BLaER1 (cell line): ENCODE measurements at regions not wholly inside any gene's neighbourhood (a gene's known extent, or its start where the extent isn't known, plus 50 kb on each side); places are given as distances from the start of the nearest gene placed in this dataset.

Experiments
- H3K27ac ChIP-seq: shearing (Covaris generic); formaldehyde crosslinking; 2 replicates; pipeline ENCODE4 v1.8.1; 2022
- H3K27me3 ChIP-seq: shearing (Covaris generic); formaldehyde crosslinking; 2 replicates; pipeline ENCODE4 v1.8.1; 2022
- H3K36me3 ChIP-seq: shearing (Covaris generic); formaldehyde crosslinking; 2 replicates; pipeline ENCODE4 v1.8.1; 2022
- H3K4me1 ChIP-seq: shearing (Covaris generic); formaldehyde crosslinking; 2 replicates; pipeline ENCODE4 v1.8.1; 2022
- H3K4me2 ChIP-seq: shearing (Covaris generic); formaldehyde crosslinking; 2 replicates; pipeline ENCODE4 v1.8.1; 2022
- H3K4me3 ChIP-seq: shearing (Covaris generic); formaldehyde crosslinking; 2 replicates; pipeline ENCODE4 v1.8.1; 2022
- H3K9ac ChIP-seq: shearing (Covaris generic); formaldehyde crosslinking; 2 replicates; pipeline ENCODE4 v1.8.1; 2022
- H3K9me3 ChIP-seq: shearing (Covaris generic); formaldehyde crosslinking; 2 replicates; pipeline ENCODE4 v1.8.1; 2022
- H4K20me1 ChIP-seq: shearing (Covaris generic); formaldehyde crosslinking; 2 replicates; pipeline ENCODE4 v1.8.1; 2022
- Cebpa-rat ChIP-seq: shearing (Covaris generic); IDR thresholded peaks from 2 replicates; pipeline ENCODE4 v1.8.1; 2022

DNA sequence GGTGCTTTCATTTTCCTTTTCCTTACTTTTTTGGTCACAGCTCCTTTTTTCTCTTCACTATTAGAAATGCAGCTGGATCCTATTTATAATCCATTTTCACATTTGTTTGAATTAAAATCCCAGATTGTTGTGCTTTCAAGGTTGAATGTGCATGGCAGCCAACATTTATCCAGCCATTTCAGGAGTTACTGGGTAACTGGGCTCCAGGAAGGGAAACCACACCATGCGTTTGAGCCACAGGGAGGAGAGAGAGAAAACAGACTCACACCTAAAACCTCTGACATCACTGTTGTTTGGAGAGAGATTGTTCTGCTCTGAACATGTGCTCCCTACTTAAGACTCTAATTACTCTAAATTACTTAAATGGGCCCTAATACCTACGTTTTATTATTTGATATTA, 173.4 kb downstream of the BMP2 start:
- Histone ChIP-seq H3K9ac (no peak overlapping the region), H3K4me1 (no peaks in the 10 kb centered on the region), H3K27ac (no peak overlapping the region), H4K20me1 (no peaks in the 10 kb centered on the region), H3K4me3 (no peak overlapping the region), H3K4me2 (no peak overlapping the region), H3K36me3 (no peaks in the 10 kb centered on the region), H3K27me3 (no peaks in the 10 kb centered on the region), H3K9me3 (no peaks in the 10 kb centered on the region)
- no peak for TF ChIP-seq Cebpa-rat

DNA sequence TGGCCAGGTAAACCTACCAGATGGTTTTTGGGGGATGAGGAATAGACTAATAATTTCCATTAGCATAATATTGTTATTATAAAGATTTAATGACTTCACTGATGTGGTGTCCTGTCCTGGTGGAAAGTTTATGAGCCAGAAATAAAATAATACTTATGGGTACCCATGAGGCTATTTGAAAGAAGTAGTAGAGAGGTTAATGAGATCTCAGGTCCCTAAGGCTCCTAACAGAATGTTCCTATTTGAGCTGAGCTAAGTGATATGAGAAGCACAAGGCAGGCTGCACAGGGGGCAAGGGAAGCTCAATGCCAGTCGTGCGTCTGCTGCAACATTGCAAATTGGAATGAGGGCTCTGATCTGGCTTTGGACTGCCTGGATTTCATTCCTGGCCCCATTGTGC, 174.1 kb downstream of the BMP2 start:
- Histone ChIP-seq H4K20me1 (no peaks in the 10 kb centered on the region), H3K27me3 (no peaks in the 10 kb centered on the region), H3K9me3 (no peaks in the 10 kb centered on the region), H3K36me3 (no peaks in the 10 kb centered on the region), H3K27ac (no peak overlapping the region), H3K4me2 (no peak overlapping the region), H3K4me3 (no peak overlapping the region), H3K4me1 (no peaks in the 10 kb centered on the region), H3K9ac (no peak overlapping the region)
- TF ChIP-seq Cebpa-rat, result no peak

DNA sequence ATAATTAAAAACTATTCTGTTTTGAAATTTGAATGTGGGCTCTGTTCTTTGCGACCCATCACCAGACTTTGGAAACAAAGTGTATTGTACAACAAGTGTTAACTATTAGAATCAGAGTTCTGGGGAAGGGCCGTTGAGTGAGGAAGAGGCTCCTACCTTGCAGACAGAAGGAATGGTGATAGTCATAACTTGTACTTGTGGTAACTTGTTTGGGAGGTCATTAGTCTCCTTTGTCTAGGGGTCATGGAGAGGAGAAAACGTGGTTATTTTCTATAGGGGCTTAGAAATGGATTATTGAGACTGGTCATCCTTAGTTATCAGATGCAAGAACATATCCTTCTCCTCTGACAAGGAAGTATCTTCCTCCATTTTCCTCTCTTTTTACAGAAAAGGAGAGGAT, 174.8 kb downstream of the BMP2 start:
- Histone ChIP-seq H3K9me3 (no peaks in the 10 kb centered on the region), H3K4me2 (no peak overlapping the region), H3K36me3 (no peaks in the 10 kb centered on the region), H3K4me3 (no peak overlapping the region), H3K27me3 (no peaks in the 10 kb centered on the region), H4K20me1 (no peaks in the 10 kb centered on the region), H3K4me1 (no peaks in the 10 kb centered on the region), H3K27ac (no peak overlapping the region), H3K9ac (no peak overlapping the region)
- TF ChIP-seq Cebpa-rat, result no peak

DNA sequence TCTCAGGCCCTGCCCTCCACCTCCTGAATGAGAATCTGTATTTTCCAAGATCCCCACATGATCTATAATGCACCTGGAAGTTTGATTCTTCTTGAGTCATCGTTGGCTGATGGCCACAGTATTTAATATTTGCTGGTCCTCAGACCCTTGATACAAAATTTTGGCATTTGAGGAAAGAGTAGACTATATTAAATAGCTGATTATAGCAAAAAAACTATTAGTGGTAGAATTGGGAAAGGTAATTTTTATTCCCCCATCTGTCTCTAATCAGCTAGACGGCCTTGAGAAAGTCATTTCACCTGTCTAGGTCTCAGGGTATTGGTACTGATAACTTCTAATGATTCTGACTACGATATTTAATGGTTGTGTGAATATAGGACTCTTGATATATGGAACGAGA, 176.8 kb downstream of the BMP2 start:
- Histone ChIP-seq H3K4me3 (no peak overlapping the region), H4K20me1 (no peaks in the 10 kb centered on the region), H3K27me3 (no peaks in the 10 kb centered on the region), H3K9me3 (no peaks in the 10 kb centered on the region), H3K36me3 (no peaks in the 10 kb centered on the region), H3K27ac (no peak overlapping the region), H3K4me2 (no peak overlapping the region), H3K4me1 (no peaks in the 10 kb centered on the region), H3K9ac (no peak overlapping the region)
- TF ChIP-seq Cebpa-rat, result no peak

DNA sequence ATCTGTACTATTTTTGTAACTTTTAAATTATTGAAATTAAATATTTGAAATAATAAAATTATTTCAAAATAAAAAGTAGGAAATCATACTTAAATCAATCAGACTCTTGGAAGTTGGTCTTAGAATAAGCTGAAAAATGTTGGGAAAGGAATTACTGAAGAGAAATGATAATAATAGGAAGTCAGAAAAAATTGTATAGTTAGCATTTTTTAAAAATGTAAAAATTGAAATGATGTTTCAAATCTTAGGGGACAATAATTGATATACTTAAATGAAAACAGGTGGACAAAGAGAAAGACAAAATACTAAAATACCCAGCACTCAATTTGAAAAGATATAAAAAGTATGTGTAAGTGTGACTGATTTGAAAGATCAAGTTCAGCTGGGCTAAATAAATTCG, 186.1 kb downstream of the BMP2 start:
- H3K9me3 ChIP-seq, result peaks cover 25% of the 10 kb centered on the region
- H3K36me3 ChIP-seq, result no peaks in the 10 kb centered on the region
- no peaks in the 10 kb centered on the region for H3K27me3 ChIP-seq
- no peaks in the 10 kb centered on the region for H3K4me1 ChIP-seq
- H4K20me1 ChIP-seq, result no peaks in the 10 kb centered on the region
- H3K27ac ChIP-seq, result no peak overlapping the region
- TF ChIP-seq Cebpa-rat, result no peak
- no peak overlapping the region for H3K9ac ChIP-seq
- no peak overlapping the region for H3K4me2 ChIP-seq
- no peak overlapping the region for H3K4me3 ChIP-seq

DNA sequence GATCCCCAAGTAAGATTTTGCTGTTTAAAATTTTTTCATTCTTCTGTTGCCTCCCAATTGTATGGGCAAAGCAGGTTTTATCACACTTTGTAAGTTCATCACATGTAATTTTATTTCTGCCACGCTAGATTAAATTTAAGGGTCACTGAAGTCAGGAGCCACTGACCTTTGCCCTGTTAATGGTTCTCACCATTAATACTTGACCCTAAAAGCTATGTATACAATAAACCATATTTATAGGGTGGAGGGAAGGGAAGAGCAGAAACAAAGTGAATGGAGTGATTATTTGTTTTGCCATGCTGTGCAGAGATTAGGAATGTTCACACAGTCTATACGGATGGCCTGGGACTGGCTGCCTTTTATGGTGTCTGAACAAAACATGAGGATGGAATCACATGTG, 186.7 kb downstream of the BMP2 start:
- no peak overlapping the region for H3K4me3 ChIP-seq
- H3K9ac ChIP-seq, result no peak overlapping the region
- H3K27ac ChIP-seq, result no peak overlapping the region
- TF ChIP-seq Cebpa-rat, result no peak
- no peaks in the 10 kb centered on the region for H3K4me1 ChIP-seq
- H3K36me3 ChIP-seq, result no peaks in the 10 kb centered on the region
- H3K27me3 ChIP-seq, result no peaks in the 10 kb centered on the region
- no peaks in the 10 kb centered on the region for H4K20me1 ChIP-seq
- no peak overlapping the region for H3K4me2 ChIP-seq
- H3K9me3 ChIP-seq, result peaks cover 25% of the 10 kb centered on the region

DNA sequence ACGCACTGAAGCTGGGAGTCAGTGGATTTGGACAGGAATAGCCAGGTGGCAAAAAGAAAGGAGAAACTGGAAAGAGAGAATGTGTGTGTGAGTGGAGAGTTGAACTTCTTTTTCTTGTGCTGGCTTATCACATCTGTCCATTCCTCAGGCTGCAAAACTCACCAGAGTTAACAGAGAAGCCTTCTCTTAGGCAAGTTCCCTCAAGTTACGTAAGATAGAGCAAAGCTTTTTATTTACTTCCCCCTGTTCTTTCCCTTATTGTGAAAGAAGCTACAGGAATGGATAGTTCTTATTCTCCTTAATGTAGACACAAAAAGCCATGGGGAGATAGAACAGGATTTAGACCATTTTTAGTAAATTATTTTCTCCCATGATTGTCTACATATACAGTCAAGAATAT, 188.6 kb downstream of the BMP2 start:
- Histone ChIP-seq H3K27me3 (no peaks in the 10 kb centered on the region), H3K4me1 (no peaks in the 10 kb centered on the region), H3K4me2 (no peak overlapping the region), H3K27ac (no peak overlapping the region), H3K36me3 (no peaks in the 10 kb centered on the region), H4K20me1 (no peaks in the 10 kb centered on the region), H3K4me3 (no peak overlapping the region), H3K9ac (no peak overlapping the region), H3K9me3 (peaks cover 18% of the 10 kb centered on the region)
- no peak for TF ChIP-seq Cebpa-rat

DNA sequence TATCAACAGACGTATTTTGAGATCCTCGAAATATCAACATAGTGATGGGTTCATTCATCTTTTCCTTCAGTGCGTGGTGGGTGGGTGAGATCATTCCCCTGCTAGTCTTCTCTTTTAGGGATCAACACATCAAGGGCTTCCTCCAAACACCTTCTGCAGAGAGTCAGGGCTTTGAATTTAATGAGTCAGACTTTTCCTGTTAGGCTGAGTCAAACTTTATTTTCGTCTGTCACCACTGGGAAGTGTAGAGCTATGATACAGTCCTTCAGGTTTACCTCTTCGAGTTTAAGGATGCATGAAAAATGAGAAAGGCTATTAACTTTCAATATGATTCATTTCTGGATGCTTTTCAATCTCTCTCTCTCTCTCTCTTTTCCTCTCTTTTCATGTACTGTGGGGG, 189.1 kb downstream of the BMP2 start:
- H3K36me3 ChIP-seq, result no peaks in the 10 kb centered on the region
- no peak overlapping the region for H3K9ac ChIP-seq
- H3K27me3 ChIP-seq, result no peaks in the 10 kb centered on the region
- no peaks in the 10 kb centered on the region for H3K4me1 ChIP-seq
- no peak overlapping the region for H3K4me3 ChIP-seq
- TF ChIP-seq Cebpa-rat, result no peak
- no peaks in the 10 kb centered on the region for H4K20me1 ChIP-seq
- peaks cover 12% of the 10 kb centered on the region for H3K9me3 ChIP-seq
- H3K27ac ChIP-seq, result no peak overlapping the region
- no peak overlapping the region for H3K4me2 ChIP-seq

DNA sequence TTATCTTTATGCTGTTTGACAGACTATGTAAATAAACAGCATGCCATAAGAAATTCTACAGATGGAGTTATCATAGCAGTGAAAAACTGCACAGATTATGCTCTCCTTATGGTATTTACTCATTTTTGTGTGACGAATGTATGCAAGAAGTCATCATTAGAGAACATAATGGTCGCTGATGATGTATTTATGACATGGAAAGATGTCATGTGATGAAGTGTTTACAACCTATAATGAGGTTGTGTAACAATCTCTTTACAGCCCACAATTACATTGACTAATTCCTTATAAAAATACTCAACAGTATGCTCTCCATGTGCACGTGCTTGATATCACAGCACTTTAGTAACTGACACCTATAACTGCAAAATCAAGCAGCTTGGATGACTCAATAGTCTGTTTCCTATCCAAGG, 192.4 kb downstream of the BMP2 start:
- no peak overlapping the region for H3K4me3 ChIP-seq
- H3K4me2 ChIP-seq, result no peak overlapping the region
- H3K4me1 ChIP-seq, result no peaks in the 10 kb centered on the region
- H3K27ac ChIP-seq, result no peak overlapping the region
- no peak for TF ChIP-seq Cebpa-rat
- no peak overlapping the region for H3K9ac ChIP-seq
- H3K9me3 ChIP-seq, result no peaks in the 10 kb centered on the region
- no peaks in the 10 kb centered on the region for H3K27me3 ChIP-seq
- H3K36me3 ChIP-seq, result no peaks in the 10 kb centered on the region
- H4K20me1 ChIP-seq, result no peaks in the 10 kb centered on the region

DNA sequence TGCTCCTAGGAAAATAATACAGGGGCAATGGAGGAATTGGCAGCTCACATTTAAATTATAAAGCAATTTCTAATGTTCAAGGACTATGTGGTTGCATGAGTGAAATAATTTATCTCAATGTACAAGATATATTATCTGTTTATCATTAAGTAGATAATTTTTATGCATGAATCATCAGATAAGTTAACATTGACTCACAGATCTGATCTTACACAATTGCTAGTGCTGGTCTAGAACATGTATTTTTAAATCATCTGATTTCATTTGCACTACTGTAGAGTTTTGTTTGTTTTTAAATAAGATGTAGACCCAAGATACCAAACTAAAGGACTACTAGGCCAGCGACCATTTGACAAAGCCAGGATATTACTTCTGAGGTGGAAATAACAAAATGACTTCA, 199.2 kb downstream of the BMP2 start:
- Histone ChIP-seq H3K9ac (no peak overlapping the region), H3K27ac (no peak overlapping the region), H3K4me3 (no peak overlapping the region), H3K36me3 (no peaks in the 10 kb centered on the region), H4K20me1 (no peaks in the 10 kb centered on the region), H3K4me1 (no peaks in the 10 kb centered on the region), H3K4me2 (no peak overlapping the region), H3K27me3 (no peaks in the 10 kb centered on the region), H3K9me3 (no peaks in the 10 kb centered on the region)
- no peak for TF ChIP-seq Cebpa-rat

DNA sequence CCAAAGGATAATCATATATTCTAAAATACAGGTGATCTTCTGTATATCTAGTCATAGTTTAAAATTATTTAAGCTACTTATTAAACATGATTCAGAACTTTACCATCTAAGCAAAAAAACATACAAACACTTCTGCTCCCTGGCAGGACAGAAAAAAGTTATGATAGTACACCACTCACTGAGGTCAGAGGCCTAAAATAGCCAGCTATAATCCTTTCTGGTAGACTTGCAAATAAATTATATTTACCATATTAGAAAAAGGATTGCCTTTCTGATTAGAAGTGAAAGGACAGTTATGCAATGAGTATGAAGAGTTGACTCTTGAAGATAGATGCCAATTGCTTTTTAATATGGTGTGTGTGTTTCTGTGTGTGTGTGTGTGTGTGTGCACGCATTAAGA, 207.4 kb downstream of the BMP2 start:
- H3K4me2 ChIP-seq, result no peak overlapping the region
- no peak overlapping the region for H3K27ac ChIP-seq
- no peak for TF ChIP-seq Cebpa-rat

More for the DNA sequence above, 207.4 kb downstream of the BMP2 start:
- H3K9ac ChIP-seq, result no peak overlapping the region
- H3K4me3 ChIP-seq, result no peak overlapping the region
- no peaks in the 10 kb centered on the region for H3K27me3 ChIP-seq
- H4K20me1 ChIP-seq, result no peaks in the 10 kb centered on the region
- peaks cover 5% of the 10 kb centered on the region; the same call in 1 of the 2 replicates for H3K9me3 ChIP-seq
- no peaks in the 10 kb centered on the region for H3K36me3 ChIP-seq
- no peaks in the 10 kb centered on the region for H3K4me1 ChIP-seq
